ENCODE measurements at regions not wholly inside any gene's neighbourhood (a gene's known extent, or its start where the extent isn't known, plus 50 kb on each side); places are given as distances from the start of the nearest gene placed in this dataset.

DNA sequence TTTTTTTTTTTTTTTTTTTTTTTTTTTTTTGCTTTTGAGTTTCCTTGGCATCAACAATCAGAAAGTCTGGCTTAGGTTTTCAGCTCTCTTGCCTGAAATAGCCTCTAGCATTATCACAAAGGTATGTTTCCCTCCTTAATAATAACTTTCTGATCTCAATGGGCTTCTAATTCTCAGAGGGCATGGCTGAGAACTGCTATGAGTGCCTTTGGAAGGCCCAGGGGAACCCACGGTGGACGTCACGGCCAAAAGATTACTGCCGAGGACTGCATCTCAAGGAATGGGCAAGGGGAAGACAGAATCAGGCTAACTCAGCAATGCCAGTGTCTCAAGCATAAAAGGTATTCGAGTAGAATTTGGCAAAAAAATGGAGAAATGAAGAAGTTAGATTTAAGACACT is 73.2 kb upstream of the SLC14A2 start:
- TF ChIP-seq, protein P1, sequence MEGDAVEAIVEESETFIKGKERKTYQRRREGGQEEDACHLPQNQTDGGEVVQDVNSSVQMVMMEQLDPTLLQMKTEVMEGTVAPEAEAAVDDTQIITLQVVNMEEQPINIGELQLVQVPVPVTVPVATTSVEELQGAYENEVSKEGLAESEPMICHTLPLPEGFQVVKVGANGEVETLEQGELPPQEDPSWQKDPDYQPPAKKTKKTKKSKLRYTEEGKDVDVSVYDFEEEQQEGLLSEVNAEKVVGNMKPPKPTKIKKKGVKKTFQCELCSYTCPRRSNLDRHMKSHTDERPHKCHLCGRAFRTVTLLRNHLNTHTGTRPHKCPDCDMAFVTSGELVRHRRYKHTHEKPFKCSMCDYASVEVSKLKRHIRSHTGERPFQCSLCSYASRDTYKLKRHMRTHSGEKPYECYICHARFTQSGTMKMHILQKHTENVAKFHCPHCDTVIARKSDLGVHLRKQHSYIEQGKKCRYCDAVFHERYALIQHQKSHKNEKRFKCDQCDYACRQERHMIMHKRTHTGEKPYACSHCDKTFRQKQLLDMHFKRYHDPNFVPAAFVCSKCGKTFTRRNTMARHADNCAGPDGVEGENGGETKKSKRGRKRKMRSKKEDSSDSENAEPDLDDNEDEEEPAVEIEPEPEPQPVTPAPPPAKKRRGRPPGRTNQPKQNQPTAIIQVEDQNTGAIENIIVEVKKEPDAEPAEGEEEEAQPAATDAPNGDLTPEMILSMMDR (IDR thresholded peaks at IDR 0.05; ENCODE audit: low read depth, low read length): no peak
- no peak overlapping the region for H3K4me3 ChIP-seq (ENCODE audit: low read depth, low read length)

DNA sequence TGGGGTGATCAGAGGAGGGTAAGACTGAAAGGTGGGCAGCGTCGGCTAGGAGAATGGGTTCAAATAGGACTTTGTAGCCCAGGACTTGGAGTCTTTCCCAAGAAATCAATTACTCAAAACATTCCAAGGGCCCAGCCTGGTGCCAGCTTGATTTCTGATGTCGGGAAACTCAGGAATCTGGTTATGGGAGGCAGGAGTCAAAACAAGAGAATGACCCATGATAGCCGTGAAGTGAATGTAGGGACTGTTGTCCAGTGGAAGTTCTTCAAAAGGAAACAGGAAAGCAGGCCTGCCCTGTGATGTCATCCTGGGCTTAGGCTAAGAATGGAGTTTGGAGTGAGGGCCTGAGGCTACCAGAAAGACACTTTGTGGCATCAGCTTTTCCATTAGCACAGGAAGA is 67.4 kb upstream of the SLC14A2 start:
- TF ChIP-seq, protein P1 (IDR thresholded peaks at IDR 0.05; ENCODE audit: low read depth, low read length): no peak
- H3K4me3 ChIP-seq (ENCODE audit: low read depth, low read length): no peak overlapping the region

DNA sequence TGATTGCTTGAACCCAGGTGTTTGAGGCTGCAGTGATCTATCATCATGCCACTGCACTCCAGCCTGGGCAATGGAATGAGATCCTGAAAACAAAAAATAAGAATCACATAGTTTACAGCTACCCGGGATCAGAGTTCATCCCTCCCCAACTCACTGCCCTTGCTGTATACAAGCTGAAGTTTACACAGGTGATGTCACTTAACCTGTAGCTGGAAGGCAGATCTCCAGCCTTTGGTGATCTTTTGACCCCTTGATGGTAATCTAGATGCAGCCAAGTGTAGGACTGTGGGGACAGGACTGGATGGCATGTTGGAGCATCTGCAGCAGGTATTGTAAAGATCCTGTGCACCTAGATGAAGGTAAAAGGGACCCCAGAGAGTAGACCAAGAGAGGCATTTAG is 66.7 kb upstream of the SLC14A2 start:
- no peak overlapping the region for H3K4me3 ChIP-seq (ENCODE audit: low read depth, low read length)
- TF ChIP-seq, protein P1 (IDR thresholded peaks at IDR 0.05; ENCODE audit: low read depth, low read length): no peak

DNA sequence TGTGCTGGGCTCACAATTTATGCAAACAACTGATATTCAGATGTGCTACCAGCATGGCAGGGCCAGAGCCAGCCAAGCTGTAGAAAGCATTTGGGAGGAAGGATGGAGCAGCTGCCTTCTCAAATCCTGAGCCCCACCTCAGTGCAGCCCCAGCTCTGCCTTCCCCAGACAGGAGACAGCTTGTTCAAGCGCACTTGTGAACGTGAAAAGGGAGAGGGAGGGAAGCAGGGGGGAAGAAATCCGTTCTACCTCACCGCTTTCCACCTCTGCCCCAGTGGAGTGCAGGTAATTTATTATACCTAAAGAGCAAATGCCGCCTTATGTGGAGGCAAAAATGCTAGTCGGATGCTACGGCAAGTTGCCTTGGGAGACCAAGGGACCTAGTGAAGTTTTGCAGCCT is 66.0 kb upstream of the SLC14A2 start:
- H3K4me3 ChIP-seq (ENCODE audit: low read depth, low read length): no peak overlapping the region
- TF ChIP-seq, protein P1 (IDR thresholded peaks at IDR 0.05; ENCODE audit: low read depth, low read length): no peak

DNA sequence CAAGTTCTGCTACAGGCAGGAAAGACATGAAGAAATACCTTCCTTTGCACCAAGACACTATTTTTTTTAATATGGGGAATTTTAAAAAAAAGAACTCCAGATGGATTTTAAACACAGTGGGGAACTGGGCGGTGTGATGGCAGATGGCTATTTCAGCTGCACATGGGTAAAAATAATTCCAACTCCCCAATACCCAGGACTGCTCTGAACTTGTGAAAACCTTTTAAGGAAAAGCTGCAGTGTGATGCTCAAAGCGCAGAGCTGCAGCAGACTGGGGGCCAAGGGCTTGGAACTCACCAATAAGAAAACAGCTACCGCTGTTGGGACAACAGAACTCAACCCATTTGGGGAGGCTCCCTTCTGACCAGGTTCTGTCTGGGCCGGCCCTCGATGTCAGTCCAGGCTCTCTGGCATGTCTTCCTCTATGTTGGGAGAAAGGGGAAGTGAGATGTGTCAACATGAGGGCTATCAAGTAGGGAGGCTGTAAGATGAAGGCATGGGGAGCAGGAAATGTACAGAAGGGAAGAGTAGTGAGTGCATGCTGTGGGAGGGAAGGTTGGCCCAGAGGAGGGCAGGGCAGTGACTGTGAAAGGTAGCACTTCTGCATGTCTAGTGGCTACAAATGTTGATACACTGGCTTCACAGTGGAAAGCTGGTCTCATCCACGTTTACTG is 64.0 kb upstream of the SLC14A2 start:
- TF ChIP-seq, protein P1 (IDR thresholded peaks at IDR 0.05; ENCODE audit: low read depth, low read length): no peak
- no peak overlapping the region for H3K4me3 ChIP-seq (ENCODE audit: low read depth, low read length)

DNA sequence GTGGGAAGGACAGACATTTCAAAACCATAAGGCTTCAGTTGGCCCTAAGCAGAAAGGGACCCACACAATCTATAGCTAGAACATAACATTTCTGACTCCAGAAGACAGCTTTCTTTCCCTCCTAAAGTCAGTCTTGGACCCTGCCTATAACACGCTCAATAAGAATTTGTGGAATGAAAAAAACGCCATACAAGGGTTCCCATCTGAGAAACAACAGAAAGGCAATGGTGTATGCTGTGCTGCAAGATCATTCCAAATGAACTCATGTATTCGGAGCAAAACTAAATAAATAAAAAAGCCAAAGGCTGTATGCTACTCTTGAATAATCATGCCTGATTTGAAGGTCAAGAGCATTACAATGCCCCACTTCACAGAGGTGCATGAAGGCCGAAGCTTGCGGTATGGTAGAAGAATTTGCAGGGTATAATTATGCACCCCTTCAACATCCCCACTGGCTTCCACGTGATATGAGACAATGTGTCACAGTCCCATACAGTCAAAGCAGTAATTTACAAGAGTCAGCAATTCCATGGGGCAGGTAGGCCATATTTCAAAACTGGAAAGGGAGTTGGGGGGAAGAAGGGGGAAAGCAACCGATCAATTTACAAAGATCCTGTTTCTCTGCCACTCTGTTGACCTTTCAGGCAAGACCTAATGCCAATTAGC is 61.4 kb upstream of the SLC14A2 start:
- no peak overlapping the region for H3K4me3 ChIP-seq (ENCODE audit: low read depth, low read length)
- TF ChIP-seq, protein P1 (IDR thresholded peaks at IDR 0.05; ENCODE audit: low read depth, low read length): no peak

DNA sequence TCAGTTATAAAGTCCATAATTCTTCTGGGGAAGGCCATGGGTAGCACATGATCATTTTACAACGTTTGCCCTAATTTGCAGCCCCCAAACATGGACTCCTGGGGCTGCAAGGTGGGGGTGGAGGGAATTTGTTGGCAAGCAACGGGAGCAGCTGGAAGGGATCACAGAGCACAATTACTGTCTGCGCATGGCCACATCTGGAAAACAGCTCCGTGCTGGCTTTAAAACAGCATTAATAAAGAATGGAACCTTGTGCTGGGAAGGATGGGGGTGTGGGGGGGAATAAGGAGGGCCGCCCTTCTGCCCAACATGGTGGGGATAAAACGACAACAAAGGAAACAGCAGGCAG is 60.9 kb upstream of the SLC14A2 start:
- TF ChIP-seq, protein P1 (IDR thresholded peaks at IDR 0.05; ENCODE audit: low read depth, low read length): no peak
- no peak overlapping the region for H3K4me3 ChIP-seq (ENCODE audit: low read depth, low read length)
